H1 (cell line): ENCODE measurements at regions not wholly inside any gene's neighbourhood (a gene's known extent, or its start where the extent isn't known, plus 50 kb on each side); places are given as distances from the start of the nearest gene placed in this dataset.

Source experiments
- CTCF ChIA-PET: fragments of 300-600 bp; sonication (Branson Sonifier 250); formaldehyde crosslinking; loops from one replicate; lab custom pipeline; 2021; ENCODE audit not compliant: partially characterized antibody; lab: Charles Lee
- POLR2A ChIA-PET: fragments of 300-600 bp; sonication (Branson Sonifier 250); formaldehyde crosslinking; loops from one replicate; lab custom pipeline; 2021; ENCODE audit warnings: inconsistent platforms; ENCODE audit not compliant: partially characterized antibody; lab: Charles Lee
- DNase-seq, 2 experiments: peaks; one replicate each; pipeline versions ENCODE4 v3.0.0 to v3.0.0-alpha.2; 2010 to 2022; ENCODE audit warnings: low spot score in 2 of 2, low read depth in 1 of 2, mixed read lengths in 1 of 2
- FAIRE-seq: peaks from 2 replicates; lab custom pipeline; 2011; peaks lifted over from hg19 to GRCh38; lab: Jason Lieb, UNC
- H2AFZ ChIP-seq: 2 replicates; pipeline ENCODE4 v1.8.1; 2012; ENCODE audit warnings: low read length, inconsistent platforms
- H2AK5ac ChIP-seq: 2 replicates; pipeline ENCODE4 v1.6.1; 2013; ENCODE audit warnings: low read depth, low read length
- H2BK120ac ChIP-seq: replicated peaks from 2 replicates; pipeline ENCODE3; 2013; ENCODE audit warnings: low read depth, low read length, inconsistent platforms
- H2BK12ac ChIP-seq: 2 replicates; pipeline ENCODE4 v1.6.1; 2013; ENCODE audit warnings: low read depth, low read length
- H2BK15ac ChIP-seq: 2 replicates; pipeline ENCODE4 v1.6.1; 2013; ENCODE audit warnings: low read length
- H2BK20ac ChIP-seq: 2 replicates; pipeline ENCODE4 v1.6.1; 2013; ENCODE audit warnings: low read length
- H2BK5ac ChIP-seq: 2 replicates; pipeline ENCODE4 v1.6.1; 2013; ENCODE audit warnings: low read depth, low read length
- H3K14ac ChIP-seq: 2 replicates; pipeline ENCODE4 v1.6.1; 2013; ENCODE audit warnings: inconsistent platforms; ENCODE audit not compliant: insufficient read length
- H3K18ac ChIP-seq: 2 replicates; pipeline ENCODE4 v1.6.1; 2013; ENCODE audit warnings: low read length; ENCODE audit errors: extremely low read depth
- H3K23ac ChIP-seq: 2 replicates; pipeline ENCODE4 v1.6.1; 2013; ENCODE audit warnings: inconsistent platforms; ENCODE audit not compliant: insufficient read length
- H3K23me2 ChIP-seq: 2 replicates; pipeline ENCODE4 v1.6.1; 2013; ENCODE audit warnings: low read depth, low read length
- H3K27ac ChIP-seq: 2 replicates; pipeline ENCODE4 v1.6.1; 2011; ENCODE audit warnings: low read depth, low read length, inconsistent platforms
- H3K27me3 ChIP-seq, 4 experiments: replicated peaks in 1 of 4; 1 replicate in 1 of 4; 2 replicates in 3 of 4; pipeline versions ENCODE4 v1.6.1 to v1.8.1; 2011 to 2013; ENCODE audit warnings: low read length in 3 of 4, mild to moderate bottlenecking in 3 of 4, inconsistent platforms in 2 of 4, mixed read lengths in 2 of 4, moderate library complexity in 1 of 4; ENCODE audit not compliant: control insufficient read depth in 3 of 4, insufficient read depth in 3 of 4; ENCODE audit errors: extremely low read depth in 1 of 4
- H3K36me3 ChIP-seq, 4 experiments: 2 replicates each; pipeline versions ENCODE4 v1.6.1 to v1.8.1; 2011 to 2013; ENCODE audit warnings: mild to moderate bottlenecking in 4 of 4, low read length in 3 of 4, moderate library complexity in 2 of 4, control low read depth in 1 of 4, inconsistent platforms in 1 of 4; ENCODE audit not compliant: insufficient read depth in 4 of 4, control insufficient read depth in 2 of 4
- H3K4ac ChIP-seq: replicated peaks from 2 replicates; pipeline ENCODE3; 2013; ENCODE audit warnings: low read length, low read depth, mixed read lengths, inconsistent platforms; ENCODE audit not compliant: insufficient read length
- H3K4me1 ChIP-seq, 4 experiments: replicated peaks in 1 of 4; 1 replicate in 1 of 4; 2 replicates in 3 of 4; pipeline versions ENCODE4 v1.6.1 to v1.8.1; 2011 to 2013; ENCODE audit warnings: low read length in 3 of 4, inconsistent platforms in 2 of 4, mixed read lengths in 1 of 4; ENCODE audit not compliant: insufficient read depth in 4 of 4, control insufficient read depth in 3 of 4
- H3K4me2 ChIP-seq, 2 experiments: 2 replicates each; pipeline versions ENCODE4 v1.6.1 to v1.8.1; 2011 to 2013; ENCODE audit warnings: low read depth in 2 of 2, low read length in 2 of 2, control low read depth in 1 of 2, inconsistent platforms in 1 of 2, mild to moderate bottlenecking in 1 of 2; ENCODE audit not compliant: insufficient read depth in 1 of 2
- H3K4me3 ChIP-seq, 4 experiments: fragments of 200-600, 300-600 bp in 1 of 4; sonication (generic), shearing (Covaris generic), sonication (Bioruptor Twin) in 1 of 4; 2 replicates each; pipeline versions ENCODE4 v1.5.1 to v1.8.1; 2011 to 2016; ENCODE audit warnings: low read length in 4 of 4, low read depth in 3 of 4, control low read depth in 2 of 4, inconsistent platforms in 2 of 4, mild to moderate bottlenecking in 2 of 4, mixed read lengths in 1 of 4, moderate library complexity in 1 of 4; ENCODE audit not compliant: insufficient read depth in 2 of 4; ENCODE audit errors: extremely low read depth in 1 of 4
- H3K56ac ChIP-seq: replicated peaks from 2 replicates; pipeline ENCODE3; 2013; ENCODE audit warnings: low read depth, mild to moderate bottlenecking, mixed read lengths, low read length, inconsistent platforms; ENCODE audit not compliant: insufficient read length
- H3K79me1 ChIP-seq: 2 replicates; pipeline ENCODE4 v1.6.1; 2013; ENCODE audit warnings: low read depth, low read length, control low read depth
- H3K79me2 ChIP-seq, 2 experiments: 2 replicates each; pipeline versions ENCODE4 v1.6.1 to v1.8.1; 2012 to 2013; ENCODE audit warnings: low read length in 2 of 2, mild to moderate bottlenecking in 2 of 2, inconsistent platforms in 1 of 2; ENCODE audit not compliant: insufficient read depth in 2 of 2, control insufficient read depth in 1 of 2
- H3K9ac ChIP-seq, 4 experiments: replicated peaks in 1 of 4; 1 replicate in 1 of 4; 2 replicates in 3 of 4; pipeline versions ENCODE4 v1.6.1 to v1.8.1; 2011 to 2013; ENCODE audit warnings: low read depth in 3 of 4, low read length in 3 of 4, control low read depth in 2 of 4, mild to moderate bottlenecking in 2 of 4, moderate library complexity in 2 of 4, inconsistent platforms in 1 of 4; ENCODE audit errors: extremely low read depth in 1 of 4
- H3K9me3 ChIP-seq, 2 experiments: 2 replicates each; pipeline versions ENCODE4 v1.6.1 to v1.8.1; 2012 to 2013; ENCODE audit warnings: mild to moderate bottlenecking in 2 of 2, moderate library complexity in 2 of 2, control low read depth in 1 of 2, inconsistent platforms in 1 of 2, low read depth in 1 of 2, low read length in 1 of 2, mixed read lengths in 1 of 2; ENCODE audit not compliant: insufficient read depth in 2 of 2
- H4K20me1 ChIP-seq, 2 experiments: replicated peaks in 1 of 2; 2 replicates each; pipeline versions ENCODE3 to v1.8.1; 2011 to 2013; ENCODE audit warnings: inconsistent platforms in 2 of 2, low read length in 2 of 2, mild to moderate bottlenecking in 1 of 2; ENCODE audit not compliant: insufficient read depth in 2 of 2, control insufficient read depth in 1 of 2
- H4K5ac ChIP-seq: 2 replicates; pipeline ENCODE4 v1.6.1; 2013; ENCODE audit warnings: low read length, low read depth, mixed read lengths, inconsistent platforms; ENCODE audit not compliant: insufficient read length
- H4K8ac ChIP-seq: 2 replicates; pipeline ENCODE4 v1.8.0; 2013; ENCODE audit warnings: mild to moderate bottlenecking, moderate library complexity, low read length, inconsistent platforms; ENCODE audit not compliant: insufficient read depth; ENCODE audit errors: extremely low read depth
- H4K91ac ChIP-seq: replicated peaks from 2 replicates; pipeline ENCODE3; 2013; ENCODE audit warnings: low read length, mixed read lengths, inconsistent platforms; ENCODE audit not compliant: insufficient read length
- BCL11A ChIP-seq, 2 experiments: IDR thresholded peaks; one replicate each; pipeline ENCODE4 v1.6.1; 2011; ENCODE audit warnings: low read depth in 2 of 2, low read length in 2 of 2, mild to moderate bottlenecking in 2 of 2
- JUN ChIP-seq: IDR thresholded peaks from 2 replicates; pipeline ENCODE4 v1.6.1; 2011; ENCODE audit warnings: low read depth, mild to moderate bottlenecking, improper control_type of control experiment, low read length
- WGBS, 2 experiments: shearing (Covaris generic) in 1 of 2; methylation state at CpG; one replicate each; pipeline versions ENCODE4 v1.1.6 to v1.1.7; 2013 to 2015; ENCODE audit warnings: low lambda C conversion rate in 2 of 2, mixed read lengths in 2 of 2, inconsistent platforms in 1 of 2, low coverage in 1 of 2, missing lambda C conversion rate in 1 of 2; ENCODE audit not compliant: insufficient replicate concordance in 2 of 2, insufficient coverage in 1 of 2, insufficient read length in 1 of 2; ENCODE audit errors: extremely low coverage in 1 of 2, missing lambda C conversion rate in 1 of 2; 5-methylcytosine and 5-hydroxymethylcytosine counted together

DNA sequence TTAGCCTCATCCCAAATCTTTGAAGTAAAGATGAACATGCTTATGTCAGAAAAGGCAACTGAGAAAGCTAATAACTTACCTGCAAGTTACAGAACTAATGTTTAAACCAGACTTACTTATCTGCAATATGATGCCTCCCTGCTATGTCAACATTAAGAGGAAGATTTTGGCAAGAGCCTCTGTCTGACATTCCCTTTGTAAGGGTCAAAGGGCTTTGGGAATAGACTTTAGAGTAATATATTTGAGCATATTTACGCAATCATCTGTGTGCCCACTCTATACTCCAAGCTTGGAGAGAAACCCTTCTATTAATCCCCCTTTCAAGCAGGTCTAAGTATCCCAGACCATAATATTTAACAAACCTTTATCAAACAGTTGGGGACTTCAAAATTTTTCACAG, 389.4 kb downstream of the NPIPA8 start:
- no peaks in the 10 kb centered on the region for H3K79me1 ChIP-seq
- FAIRE-seq: no peak
- CTCF ChIA-PET: interaction anchor here (0.6 kb wide), 2 partner anchors 183 to 359 kb away, joined by 3 read pairs; no protein-coding TSS in a partner anchor

More for the DNA sequence above, 389.4 kb downstream of the NPIPA8 start:
- no peaks in the 10 kb centered on the region for H3K79me2 ChIP-seq
- no peak overlapping the region for H3K14ac ChIP-seq
- no peak for DNase-seq
- H4K5ac ChIP-seq: no peak overlapping the region
- TF ChIP-seq JUN (no peak), BCL11A (IDR thresholded peaks at IDR 0.05; ENCODE audit: low read depth in 2 of 2, low read length in 2 of 2) (no peak)
- H3K4me1 ChIP-seq: peaks cover 0 to 4% (median 1%) of the 10 kb centered on the region in 4 experiments; a peak in 2 of 7 replicates
- 100% methylated on average over 1 of the region's 1 CpG; no CpG with 5 or more reads in 1 of the 2 experiments for WGBS, 2 experiments
- H4K8ac ChIP-seq: no peak overlapping the region
- no peak overlapping the region for H3K4ac ChIP-seq
- H3K36me3 ChIP-seq: no peaks in the 10 kb centered on the region
- H2BK120ac ChIP-seq: no peak overlapping the region
- no peak overlapping the region for H2BK12ac ChIP-seq
- 0 out of 4 replicates have a peak, but pooled peaks cover 0 to 2% of the 10 kb centered on the region in 2 experiments for H3K9me3 ChIP-seq
- no peak overlapping the region for H2BK20ac ChIP-seq
- H3K56ac ChIP-seq: no peak overlapping the region
- no peak overlapping the region for H3K4me3 ChIP-seq
- H3K23me2 ChIP-seq: no peaks in the 10 kb centered on the region
- no peak overlapping the region for H3K9ac ChIP-seq
- no peak overlapping the region for H2BK15ac ChIP-seq
- H2AFZ ChIP-seq: no peak overlapping the region
- no peak overlapping the region for H3K18ac ChIP-seq
- no peak overlapping the region for H4K91ac ChIP-seq
- no peak overlapping the region for H3K27ac ChIP-seq
- H3K23ac ChIP-seq: no peak overlapping the region
- no peak overlapping the region for H3K4me2 ChIP-seq
- no peaks in the 10 kb centered on the region for H4K20me1 ChIP-seq
- no peak overlapping the region for H2BK5ac ChIP-seq
- no peaks in the 10 kb centered on the region for H3K27me3 ChIP-seq
- POLR2A ChIA-PET: interaction anchor here (1.7 kb wide), 1 partner anchor 14 kb away, joined by 4 read pairs; no protein-coding TSS in a partner anchor
- no peak overlapping the region for H2AK5ac ChIP-seq
